Tibial nerve (tissue), 4 donors: ENCODE measurements at regions not wholly inside any gene's neighbourhood (a gene's known extent, or its start where the extent isn't known, plus 50 kb on each side); places are given as distances from the start of the nearest gene placed in this dataset.

Experiments used
- DNase-seq, 2 donors: peaks; one replicate each; pipeline ENCODE4 v3.0.0-alpha.2; 2019; ENCODE audit warnings: low spot score in 2 of 2
- H3K27ac ChIP-seq, 4 donors: fragments of 200-600 bp; sonication (generic) in 3 of 4; one replicate each; pipeline ENCODE4 v1.5.1; 2017 to 2019; ENCODE audit warnings: mild to moderate bottlenecking in 1 of 4
- H3K27me3 ChIP-seq, 2 donors: fragments of 200-600 bp; sonication (generic) in 1 of 2; one replicate each; pipeline versions ENCODE4 v1.5.1 to v1.6.0; 2017 to 2019
- H3K36me3 ChIP-seq, 3 donors: fragments of 200-600 bp; sonication (generic); one replicate each; pipeline ENCODE4 v1.5.1; 2018 to 2019
- H3K4me1 ChIP-seq, 4 donors: fragments of 200-600 bp; sonication (generic) in 3 of 4; one replicate each; pipeline ENCODE4 v1.5.1; 2017 to 2019
- H3K4me3 ChIP-seq, 4 donors: fragments of 200-600 bp; sonication (generic) in 3 of 4; one replicate each; pipeline ENCODE4 v1.5.1; 2017 to 2019; ENCODE audit warnings: mild to moderate bottlenecking in 1 of 4, moderate library complexity in 1 of 4
- H3K9me3 ChIP-seq, 4 donors: fragments of 200-600 bp; sonication (generic) in 3 of 4; one replicate each; pipeline ENCODE4 v1.5.1; 2017 to 2019
- CTCF ChIP-seq, 5 experiments: fragments of 200-600 bp in 3 of 5; fragments of 450-650 bp in 2 of 5; sonication (generic) in 3 of 5; IDR thresholded peaks; one replicate each; pipeline ENCODE4 v1.5.1; 2016 to 2019; ENCODE audit warnings: antibody characterized with exemption in 5 of 5, mild to moderate bottlenecking in 3 of 5, moderate library complexity in 2 of 5
- EP300 ChIP-seq, 2 donors: sonication (generic); formaldehyde crosslinking; IDR thresholded peaks; one replicate each; pipeline ENCODE4 v1.6.1; 2017; ENCODE audit warnings: antibody characterized with exemption in 2 of 2, mild to moderate bottlenecking in 1 of 2
- POLR2A ChIP-seq, 2 donors: fragments of 450-650 bp; IDR thresholded peaks; one replicate each; pipeline ENCODE4 v1.6.1; 2017; ENCODE audit warnings: antibody characterized with exemption in 2 of 2, mild to moderate bottlenecking in 2 of 2, moderate library complexity in 2 of 2
- WGBS, 2 donors: methylation state at CpG; one replicate each; pipeline ENCODE4 v1.1.5; 2018; 5-methylcytosine and 5-hydroxymethylcytosine counted together

DNA sequence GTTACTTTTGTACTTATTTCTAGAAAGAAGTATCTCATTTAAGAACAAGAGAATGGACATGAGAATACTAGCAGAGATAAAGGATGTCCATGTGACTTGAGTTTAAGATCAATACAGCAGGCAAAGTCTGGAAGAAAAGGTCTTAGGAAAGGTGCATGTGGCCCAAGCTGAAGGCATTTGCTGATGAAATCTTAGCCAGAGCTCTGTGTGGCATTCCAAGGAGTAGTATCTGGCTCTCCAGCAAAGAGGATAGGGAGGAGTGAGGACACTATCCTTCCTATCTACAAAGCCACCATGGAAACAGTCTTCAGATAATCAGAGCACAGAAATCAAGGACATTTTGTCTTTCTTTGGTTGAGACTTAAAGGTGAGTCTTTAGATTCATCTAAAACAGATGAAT is 244.1 kb upstream of the RGMB start:
- Histone ChIP-seq H3K27me3 (no peaks in the 10 kb centered on the region), H3K4me3 (no peak overlapping the region), H3K4me1 (peaks cover 0 to 9% (median 0%) of the 10 kb centered on the region in 4 donors), H3K36me3 (no peaks in the 10 kb centered on the region), H3K27ac (no peak overlapping the region), H3K9me3 (no peaks in the 10 kb centered on the region)
- TF ChIP-seq CTCF (IDR thresholded peaks at IDR 0.05) (no peak), EP300 (IDR thresholded peaks at IDR 0.05) (no peak), POLR2A (IDR thresholded peaks at IDR 0.05) (no peak)
- no peak for DNase-seq

DNA sequence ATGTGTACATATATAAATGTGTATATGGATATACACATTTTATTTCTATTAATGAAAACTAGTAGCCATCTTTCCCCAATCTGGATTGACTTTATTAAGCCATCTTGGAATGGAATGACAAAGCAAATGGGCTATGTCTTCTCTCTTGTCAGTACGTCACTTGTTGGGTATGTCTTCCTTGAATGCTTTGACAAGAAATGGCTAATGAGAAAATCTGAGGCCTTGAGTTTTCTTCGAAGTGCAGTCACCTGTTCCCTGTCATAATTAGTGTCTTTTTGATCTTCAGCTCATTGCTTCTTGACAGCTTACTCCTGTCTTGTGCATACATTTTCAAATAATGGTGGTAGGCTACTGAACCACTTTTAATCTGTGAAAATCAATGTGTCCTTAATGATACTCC is 243.2 kb upstream of the RGMB start:
- Histone ChIP-seq H3K36me3 (no peaks in the 10 kb centered on the region), H3K27me3 (no peaks in the 10 kb centered on the region), H3K4me3 (no peak overlapping the region), H3K9me3 (no peaks in the 10 kb centered on the region), H3K4me1 (peaks cover 0 to 9% (median 0%) of the 10 kb centered on the region in 4 donors), H3K27ac (no peak overlapping the region)
- TF ChIP-seq EP300 (IDR thresholded peaks at IDR 0.05) (no peak), POLR2A (IDR thresholded peaks at IDR 0.05) (no peak), CTCF (IDR thresholded peaks at IDR 0.05) (no peak)
- 90 to 98% methylated on average over 2 of the region's 2 CpGs for WGBS, 2 donors
- DNase-seq: no peak

DNA sequence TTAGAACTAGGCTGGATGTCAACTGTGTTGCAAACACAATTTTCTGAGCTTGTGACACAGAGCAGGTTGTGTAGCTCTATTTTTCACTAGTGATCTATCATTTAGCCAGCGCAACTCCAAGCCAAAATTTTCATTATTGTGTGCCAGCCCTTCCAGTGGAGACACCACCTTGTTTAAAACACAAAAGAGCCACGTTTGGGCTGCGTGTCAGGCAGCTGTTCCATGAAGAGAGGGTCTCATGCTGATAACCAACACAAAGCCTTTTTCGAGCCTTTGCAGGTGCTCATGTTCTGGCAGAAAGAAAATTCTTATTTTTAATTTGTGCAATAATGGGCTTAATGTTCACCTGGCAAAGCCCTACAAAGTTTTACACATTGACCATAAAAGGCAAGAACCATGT is 237.6 kb upstream of the RGMB start:
- no peak for DNase-seq
- no peak overlapping the region for H3K27ac ChIP-seq
- WGBS, 2 donors: 84% methylated on average over 4 of the region's 4 CpGs
- peaks cover 0 to 12% (median 0%) of the 10 kb centered on the region in 4 donors for H3K9me3 ChIP-seq
- no peaks in the 10 kb centered on the region for H3K27me3 ChIP-seq
- H3K4me3 ChIP-seq: no peak overlapping the region
- no peaks in the 10 kb centered on the region for H3K36me3 ChIP-seq
- no peaks in the 10 kb centered on the region for H3K4me1 ChIP-seq
- TF ChIP-seq EP300 (IDR thresholded peaks at IDR 0.05) (no peak), CTCF (IDR thresholded peaks at IDR 0.05) (no peak), POLR2A (IDR thresholded peaks at IDR 0.05) (no peak)

GRCh38 chr5:98540056-98540455 is 233.4 kb upstream of the RGMB start:
- 50 to 53% methylated on average over 1 of the region's 1 CpG for WGBS, 2 donors
- TF ChIP-seq EP300 (IDR thresholded peaks at IDR 0.05): no peak
- no peak for TF ChIP-seq CTCF (IDR thresholded peaks at IDR 0.05)
- Histone ChIP-seq H3K9me3 (peaks cover 0 to 40% (median 6%) of the 10 kb centered on the region in 4 donors), H3K4me3 (no peak overlapping the region), H3K27me3 (no peaks in the 10 kb centered on the region), H3K27ac (no peak overlapping the region), H3K36me3 (no peaks in the 10 kb centered on the region), H3K4me1 (no peaks in the 10 kb centered on the region)
- DNase-seq: no peak

DNA sequence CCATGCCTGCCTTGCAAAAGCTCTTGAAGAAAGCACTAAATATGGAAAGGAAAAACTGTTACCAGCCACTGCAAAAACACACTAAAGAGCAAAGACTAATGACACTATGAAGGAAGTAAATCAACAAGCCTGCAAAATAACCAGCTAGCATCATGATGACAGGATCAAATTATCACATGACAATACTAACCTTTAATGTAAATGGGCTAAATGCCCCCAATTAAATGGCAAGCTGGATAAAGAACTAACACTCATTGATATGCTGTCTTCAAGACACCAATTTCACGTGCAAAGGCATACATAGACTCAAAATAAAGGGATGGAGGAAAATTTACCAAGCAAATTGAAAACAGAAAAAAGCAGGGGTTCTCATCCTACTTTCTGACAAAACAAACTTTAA is 231.8 kb upstream of the RGMB start:
- H3K36me3 ChIP-seq: no peaks in the 10 kb centered on the region
- no peak overlapping the region for H3K27ac ChIP-seq
- TF ChIP-seq CTCF (IDR thresholded peaks at IDR 0.05) (no peak), POLR2A (IDR thresholded peaks at IDR 0.05) (no peak), EP300 (IDR thresholded peaks at IDR 0.05) (no peak)
- DNase-seq: no peak
- 0 to 32% methylated on average over 1 of the region's 1 CpG for WGBS, 2 donors
- H3K27me3 ChIP-seq: no peaks in the 10 kb centered on the region
- no peaks in the 10 kb centered on the region for H3K4me1 ChIP-seq
- H3K9me3 ChIP-seq: peaks cover 0 to 40% (median 6%) of the 10 kb centered on the region in 4 donors
- H3K4me3 ChIP-seq: no peak overlapping the region
